ENCODE measurements at regions not wholly inside any gene's neighbourhood (a gene's known extent, or its start where the extent isn't known, plus 50 kb on each side); places are given as distances from the start of the nearest gene placed in this dataset.

GRCh38 chr5:12780536-12780935 is 876.3 kb upstream of the CTNND2 start:
- Histone ChIP-seq H3K36me3 (ENCODE audit: control insufficient read depth in 1 of 2, insufficient read depth in 2 of 2, low read length in 2 of 2) (no peaks in the 10 kb centered on the region), H3K9me2 (ENCODE audit: insufficient read depth) (no peaks in the 10 kb centered on the region), H3K4me1 (ENCODE audit: control insufficient read depth in 1 of 2, insufficient read depth in 2 of 2, low read length in 2 of 2) (no peaks in the 10 kb centered on the region), H4K20me1 (ENCODE audit: insufficient read depth) (no peaks in the 10 kb centered on the region), H3K4me2 (ENCODE audit: low read length) (no peak overlapping the region), H3K9ac (ENCODE audit: low read length) (no peak overlapping the region), H3K27me3 (ENCODE audit: insufficient read depth, low read length) (no peaks in the 10 kb centered on the region), H3K79me2 (ENCODE audit: insufficient read depth, low read length) (no peaks in the 10 kb centered on the region), H3K27ac (ENCODE audit: low read depth, low read length) (no peak overlapping the region), H3K9me3 (ENCODE audit: control insufficient read depth in 1 of 2, insufficient read depth in 1 of 2, low read depth in 1 of 2, low read length in 2 of 2) (peaks cover 6 to 20% of the 10 kb centered on the region in 2 experiments; a peak in 2 of 4 replicates), H2AFZ (ENCODE audit: low read depth, low read length, poor library complexity, severe bottlenecking) (no peak overlapping the region), H3K4me3 (replicated peaks in 1 of 2; ENCODE audit: low read depth in 1 of 2, low read length in 2 of 2) (no peak overlapping the region)
- DNase-seq (ENCODE audit: low read depth, low spot score) (no peak), ATAC-seq (no peak)
- ChIA-PET CTCF (no interaction called here), RAD21 (ENCODE audit: low non-redundant PET in 1 of 2, low total read pairs in 2 of 2, uncharacterized antibody in 2 of 2, unreplicated experiment in 2 of 2) (no interaction called here), POLR2A (no interaction called here)
- intact Hi-C loops (cut with micrococcal nuclease): no loop called here
- TF ChIP-seq POLR2A (IDR thresholded peaks at IDR 0.05; ENCODE audit: borderline replicate concordance, extremely low read depth, insufficient read depth, insufficient read length) (no peak), JUND (IDR thresholded peaks at IDR 0.05) (no peak), TCF7L2 (IDR thresholded peaks at IDR 0.05; ENCODE audit: borderline replicate concordance, extremely low read depth, insufficient read depth, insufficient read length) (no peak), ZNF274 (IDR thresholded peaks at IDR 0.05; ENCODE audit: low read depth, low read length) (no peak)
- no TSS peak for BruUV-seq (replicated peaks)

- H3K4me3 ChIP-seq (replicated peaks in 1 of 2; ENCODE audit: low read depth in 1 of 2, low read length in 2 of 2): no peak overlapping the region
- H3K9me2 ChIP-seq (ENCODE audit: insufficient read depth): no peaks in the 10 kb centered on the region
- no peak overlapping the region for H3K27ac ChIP-seq (ENCODE audit: low read depth, low read length)
- H3K27me3 ChIP-seq (ENCODE audit: insufficient read depth, low read length): no peaks in the 10 kb centered on the region
- POLR2A ChIA-PET: no interaction called here
- no TSS peak for BruUV-seq (replicated peaks)
- no peak for DNase-seq (ENCODE audit: low read depth, low spot score)
- no peaks in the 10 kb centered on the region for H3K36me3 ChIP-seq (ENCODE audit: control insufficient read depth in 1 of 2, insufficient read depth in 2 of 2, low read length in 2 of 2)
- H3K4me1 ChIP-seq (ENCODE audit: control insufficient read depth in 1 of 2, insufficient read depth in 2 of 2, low read length in 2 of 2): no peaks in the 10 kb centered on the region
- no peak overlapping the region for H3K4me2 ChIP-seq (ENCODE audit: low read length)
- CTCF ChIA-PET: no interaction called here
- H3K79me2 ChIP-seq (ENCODE audit: insufficient read depth, low read length): no peaks in the 10 kb centered on the region
- TF ChIP-seq TCF7L2 (IDR thresholded peaks at IDR 0.05; ENCODE audit: borderline replicate concordance, extremely low read depth, insufficient read depth, insufficient read length) (no peak), CBX3 (IDR thresholded peaks at IDR 0.05; ENCODE audit: low read depth) (no peak), SP1 (IDR thresholded peaks at IDR 0.05; ENCODE audit: low read depth) (no peak), MAX (IDR thresholded peaks at IDR 0.05) (no peak), CEBPB (IDR thresholded peaks at IDR 0.05; ENCODE audit: low read depth) (no peak), EZH2 (IDR thresholded peaks at IDR 0.05) (no peak), SRF (IDR thresholded peaks at IDR 0.05; ENCODE audit: low read depth) (no peak), ELF1 (IDR thresholded peaks at IDR 0.05; ENCODE audit: borderline replicate concordance, low read depth) (no peak), ZBTB33 (IDR thresholded peaks at IDR 0.05; ENCODE audit: extremely low read depth, insufficient replicate concordance, low read length) (no peak), YY1 (IDR thresholded peaks at IDR 0.05; ENCODE audit: extremely low read depth, insufficient replicate concordance, low read depth, low read length) (no peak), RAD21 (IDR thresholded peaks at IDR 0.05; ENCODE audit: low read depth) (no peak), REST (IDR thresholded peaks at IDR 0.05; ENCODE audit: low read depth) (no peak)
- peaks cover 3 to 19% of the 10 kb centered on the region in 2 experiments; a peak in 2 of 4 replicates for H3K9me3 ChIP-seq (ENCODE audit: control insufficient read depth in 1 of 2, insufficient read depth in 1 of 2, low read depth in 1 of 2, low read length in 2 of 2)
- RAD21 ChIA-PET (ENCODE audit: low non-redundant PET in 1 of 2, low total read pairs in 2 of 2, uncharacterized antibody in 2 of 2, unreplicated experiment in 2 of 2): no interaction called here
- intact Hi-C loops (cut with micrococcal nuclease): no loop called here
- ATAC-seq: no peak
- no peaks in the 10 kb centered on the region for H4K20me1 ChIP-seq (ENCODE audit: insufficient read depth)
- no peak overlapping the region for H2AFZ ChIP-seq (ENCODE audit: low read depth, low read length, poor library complexity, severe bottlenecking)
- H3K9ac ChIP-seq (ENCODE audit: low read length): no peak overlapping the region
These were observed 873.1 kb upstream of the CTNND2 start for GRCh38 chr5:12777342-12777741.

Data from HCT116 (cell line).